SK-N-SH (cell line): ENCODE measurements at regions not wholly inside any gene's neighbourhood (a gene's known extent, or its start where the extent isn't known, plus 50 kb on each side); places are given as distances from the start of the nearest gene placed in this dataset.

Source experiments
- GATA2 ChIP-seq: sonication (generic); formaldehyde crosslinking; IDR thresholded peaks from 2 replicates; pipeline ENCODE4 v1.5.0; 2020; ENCODE audit warnings: mild to moderate bottlenecking, missing genetic modification reagents
- POLR2AphosphoS5 ChIP-seq: IDR thresholded peaks from 2 replicates; pipeline ENCODE4 v1.6.1; 2012; ENCODE audit warnings: low read depth, low read length
- RAD21 ChIP-seq: IDR thresholded peaks from 2 replicates; pipeline ENCODE4 v1.6.1; 2012; ENCODE audit warnings: mild to moderate bottlenecking, low read length
- TAF1 ChIP-seq: IDR thresholded peaks from 2 replicates; pipeline ENCODE4 v1.6.1; 2012; ENCODE audit warnings: low read depth, mild to moderate bottlenecking, low read length, moderate library complexity, borderline replicate concordance
- TF ChIP-seq, protein P1 (sequence below): fragments of 200-600 bp; sonication (generic); IDR thresholded peaks from 2 replicates; pipeline ENCODE4 v1.6.1; 2017; ENCODE audit warnings: antibody characterized with exemption, mild to moderate bottlenecking, moderate library complexity
- TF ChIP-seq, protein P2 (sequence below): fragments of 150-350 bp; IDR thresholded peaks from 2 replicates; pipeline ENCODE4 v1.6.1; 2016; ENCODE audit warnings: mild to moderate bottlenecking, low read depth, low read length

DNA sequence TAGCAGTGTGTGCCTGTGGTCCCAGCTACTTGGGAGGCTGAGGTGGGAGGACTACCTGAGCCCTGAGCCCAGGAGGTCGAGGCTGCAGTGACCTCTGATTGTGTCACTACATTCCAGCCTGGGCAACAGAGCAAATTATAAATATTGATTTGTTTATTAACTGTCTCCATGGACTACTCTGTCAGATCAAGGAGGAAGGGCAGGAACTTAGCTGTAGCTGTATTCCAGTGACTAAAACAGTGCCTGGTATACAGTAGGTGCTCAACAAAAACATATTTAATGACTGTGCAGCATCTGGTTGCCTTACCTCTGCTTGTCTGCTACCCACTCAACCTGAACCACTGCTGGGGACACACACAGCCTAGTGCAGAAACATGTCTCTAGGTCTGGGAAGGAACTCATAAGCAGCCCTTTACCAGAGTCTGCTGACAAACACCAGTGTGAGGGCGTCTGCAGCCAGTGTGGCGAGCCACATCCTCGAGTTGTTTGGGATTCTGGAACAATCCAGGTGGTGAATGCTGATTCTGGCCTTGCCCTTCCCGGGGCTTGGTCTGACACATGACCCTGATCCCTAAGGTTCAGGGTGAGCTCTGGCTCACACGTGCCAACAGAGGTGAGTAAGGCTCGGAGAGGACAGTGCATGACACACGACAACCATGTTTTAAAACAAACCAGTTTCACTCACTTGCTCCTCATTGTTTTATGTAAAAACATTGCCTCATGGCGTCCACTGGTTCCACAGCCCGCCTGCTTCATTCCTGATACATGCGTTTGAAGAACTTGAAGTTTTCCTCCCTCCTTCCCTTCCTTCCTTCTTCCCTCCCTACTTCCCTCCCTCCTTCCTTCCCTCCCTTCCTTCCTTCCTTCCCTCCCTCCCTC, 117.9 kb upstream of the ZNF217 start:
- TF ChIP-seq RAD21 (no peak), POLR2AphosphoS5 (no peak), TAF1 (no peak), GATA2 (CRISPR knock-in tag) (no peak)
- TF ChIP-seq, protein P1, sequence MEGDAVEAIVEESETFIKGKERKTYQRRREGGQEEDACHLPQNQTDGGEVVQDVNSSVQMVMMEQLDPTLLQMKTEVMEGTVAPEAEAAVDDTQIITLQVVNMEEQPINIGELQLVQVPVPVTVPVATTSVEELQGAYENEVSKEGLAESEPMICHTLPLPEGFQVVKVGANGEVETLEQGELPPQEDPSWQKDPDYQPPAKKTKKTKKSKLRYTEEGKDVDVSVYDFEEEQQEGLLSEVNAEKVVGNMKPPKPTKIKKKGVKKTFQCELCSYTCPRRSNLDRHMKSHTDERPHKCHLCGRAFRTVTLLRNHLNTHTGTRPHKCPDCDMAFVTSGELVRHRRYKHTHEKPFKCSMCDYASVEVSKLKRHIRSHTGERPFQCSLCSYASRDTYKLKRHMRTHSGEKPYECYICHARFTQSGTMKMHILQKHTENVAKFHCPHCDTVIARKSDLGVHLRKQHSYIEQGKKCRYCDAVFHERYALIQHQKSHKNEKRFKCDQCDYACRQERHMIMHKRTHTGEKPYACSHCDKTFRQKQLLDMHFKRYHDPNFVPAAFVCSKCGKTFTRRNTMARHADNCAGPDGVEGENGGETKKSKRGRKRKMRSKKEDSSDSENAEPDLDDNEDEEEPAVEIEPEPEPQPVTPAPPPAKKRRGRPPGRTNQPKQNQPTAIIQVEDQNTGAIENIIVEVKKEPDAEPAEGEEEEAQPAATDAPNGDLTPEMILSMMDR: no peak
- TF ChIP-seq, protein P2, sequence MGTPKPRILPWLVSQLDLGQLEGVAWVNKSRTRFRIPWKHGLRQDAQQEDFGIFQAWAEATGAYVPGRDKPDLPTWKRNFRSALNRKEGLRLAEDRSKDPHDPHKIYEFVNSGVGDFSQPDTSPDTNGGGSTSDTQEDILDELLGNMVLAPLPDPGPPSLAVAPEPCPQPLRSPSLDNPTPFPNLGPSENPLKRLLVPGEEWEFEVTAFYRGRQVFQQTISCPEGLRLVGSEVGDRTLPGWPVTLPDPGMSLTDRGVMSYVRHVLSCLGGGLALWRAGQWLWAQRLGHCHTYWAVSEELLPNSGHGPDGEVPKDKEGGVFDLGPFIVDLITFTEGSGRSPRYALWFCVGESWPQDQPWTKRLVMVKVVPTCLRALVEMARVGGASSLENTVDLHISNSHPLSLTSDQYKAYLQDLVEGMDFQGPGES: no peak
